ENCODE measurements at regions not wholly inside any gene's neighbourhood (a gene's known extent, or its start where the extent isn't known, plus 50 kb on each side); places are given as distances from the start of the nearest gene placed in this dataset.
A peak's percentile ranks its signal among the peaks of the same experiment; 100 is the strongest.

GRCh38 chr1:221334062-221334461 is 407.8 kb downstream of the DUSP10 start:
- WGBS (ENCODE audit: low lambda C conversion rate), result 40% methylated on average over 2 of the region's 2 CpGs

More at GRCh38 chr1:221334062-221334461, 407.8 kb downstream of the DUSP10 start:
- Histone ChIP-seq H2AFZ (ENCODE audit: low read depth) (no peak overlapping the region), H3K27me3 (ENCODE audit: insufficient read depth) (no peaks in the 10 kb centered on the region), H3K36me3 (replicated peaks in 1 of 2; ENCODE audit: control insufficient read depth in 1 of 2, insufficient read depth in 2 of 2, low read length in 1 of 2) (peaks cover 0 to 6% of the 10 kb centered on the region in 2 experiments), H3K4me2 (no peak overlapping the region), H3K79me2 (ENCODE audit: insufficient read depth) (no peaks in the 10 kb centered on the region), H3K9me2 (no peaks in the 10 kb centered on the region), H3K9ac (no peak overlapping the region), H3K4me3 (ENCODE audit: low read depth in 2 of 2, low read length in 1 of 2) (no peak overlapping the region), H4K20me1 (ENCODE audit: insufficient read depth) (no peaks in the 10 kb centered on the region), H3F3A (replicated peaks; ENCODE audit: insufficient read depth) (peaks cover 5% of the 10 kb centered on the region), H3K9me3 (peaks cover 18% of the 10 kb centered on the region), H3K4me1 (ENCODE audit: control insufficient read depth in 1 of 2, insufficient read depth in 2 of 2, low read depth in 1 of 2, low read length in 1 of 2) (peaks cover 19 to 20% of the 10 kb centered on the region in 2 experiments), H3K27ac (ENCODE audit: low read depth in 2 of 2, low read length in 1 of 2) (peak overlapping the region in 1 of 2 experiments; percentile 0; a peak in 2 of 4 replicates)
- DNase-seq, result no peak
- no peak for TF ChIP-seq TCF12 (IDR thresholded peaks at IDR 0.05)
- TF ChIP-seq SIN3A (IDR thresholded peaks at IDR 0.05; ENCODE audit: borderline replicate concordance, low read depth, low read length), result no peak
- TF ChIP-seq MEF2A (IDR thresholded peaks at IDR 0.05; ENCODE audit: borderline replicate concordance, low read depth), result no peak
- no peak for TF ChIP-seq USF2 (IDR thresholded peaks at IDR 0.05; ENCODE audit: borderline replicate concordance, low read depth, low read length)
- TF ChIP-seq POLR2AphosphoS5 (IDR thresholded peaks at IDR 0.05; ENCODE audit: low read depth, low read length), result no peak
- TF ChIP-seq USF1 (IDR thresholded peaks at IDR 0.05; ENCODE audit: borderline replicate concordance, low read depth), result no peak
- no peak for TF ChIP-seq EP300 (IDR thresholded peaks at IDR 0.05; ENCODE audit: borderline replicate concordance in 1 of 2, low read depth in 1 of 2, low read length in 1 of 2)
- no peak for TF ChIP-seq FOXJ3 (CRISPR knock-in tag; IDR thresholded peaks at IDR 0.05)
- no peak for TF ChIP-seq CTCF (IDR thresholded peaks at IDR 0.05)
- no peak for TF ChIP-seq ZBTB33 (IDR thresholded peaks at IDR 0.05; ENCODE audit: borderline replicate concordance, low read depth)
- no peak for TF ChIP-seq TAF1 (IDR thresholded peaks at IDR 0.05; ENCODE audit: borderline replicate concordance, low read depth, low read length)
- TF ChIP-seq MAX (IDR thresholded peaks at IDR 0.05; ENCODE audit: low read depth), result no peak
- no peak for TF ChIP-seq NFIC (IDR thresholded peaks at IDR 0.05; ENCODE audit: borderline replicate concordance)
- no peak for TF ChIP-seq NRF1 (IDR thresholded peaks at IDR 0.05; ENCODE audit: low read depth, low read length)
- TF ChIP-seq YY1 (IDR thresholded peaks at IDR 0.05; ENCODE audit: low read depth), result no peak
- TF ChIP-seq FOXM1 (IDR thresholded peaks at IDR 0.05; ENCODE audit: low read depth), result no peak
- TF ChIP-seq GATA2 (CRISPR knock-in tag; IDR thresholded peaks at IDR 0.05), result no peak
- no peak for TF ChIP-seq TEAD4 (IDR thresholded peaks at IDR 0.05; ENCODE audit: borderline replicate concordance, insufficient read depth)
- TF ChIP-seq ELF1 (IDR thresholded peaks at IDR 0.05), result no peak
- CTCF ChIA-PET, result no interaction called here
- POLR2A ChIA-PET, result no interaction called here
